Cardiac fibroblast (primary cell): ENCODE measurements at regions not wholly inside any gene's neighbourhood (a gene's known extent, or its start where the extent isn't known, plus 50 kb on each side); places are given as distances from the start of the nearest gene placed in this dataset.
A peak's percentile ranks its signal among the peaks of the same experiment; 100 is the strongest.

Experiments used
- DNase-seq, 2 donors: peaks; one replicate each; pipeline versions ENCODE4 v3.0.0 to v3.0.0-alpha.2; 2010; ENCODE audit warnings: low read depth in 2 of 2
- H3K4me3 ChIP-seq, 2 donors: replicated peaks in 1 of 2; 1 replicate in 1 of 2; 2 replicates in 1 of 2; pipeline ENCODE4 v1.5.1; 2011; ENCODE audit warnings: low read depth in 2 of 2, low read length in 2 of 2, mild to moderate bottlenecking in 2 of 2, moderate library complexity in 1 of 2
- CTCF ChIP-seq: IDR thresholded peaks from one replicate; pipeline ENCODE4 v1.5.1; 2011; ENCODE audit warnings: low read depth, mild to moderate bottlenecking, low read length, inconsistent platforms

GRCh38 chr10:21021231-21021630 lies 124.1 kb upstream of the NEBL start:
- no peak for TF ChIP-seq CTCF
- DNase-seq, result no peak
- no peak overlapping the region for H3K4me3 ChIP-seq

- peak; percentile 47 for TF ChIP-seq CTCF
- peak in 1 of 2 donors; percentile 38 for DNase-seq
These were observed 123.4 kb upstream of the NEBL start for GRCh38 chr10:21020545-21020944.

GRCh38 chr10:21019436-21019835 lies 122.3 kb upstream of the NEBL start:
- no peak for DNase-seq
- H3K4me3 ChIP-seq, result no peak overlapping the region
- TF ChIP-seq CTCF, result no peak

More at GRCh38 chr10:21020545-21020944, 123.4 kb upstream of the NEBL start:
- no peak overlapping the region for H3K4me3 ChIP-seq

GRCh38 chr10:21015851-21016250 lies 118.7 kb upstream of the NEBL start:
- TF ChIP-seq CTCF, result no peak
- DNase-seq, result no peak
- H3K4me3 ChIP-seq, result no peak overlapping the region

GRCh38 chr10:21014141-21014540 lies 117.0 kb upstream of the NEBL start:
- peak in 1 of 2 donors; percentile 35 for DNase-seq
- H3K4me3 ChIP-seq, result no peak overlapping the region
- TF ChIP-seq CTCF, result no peak

- no peak for TF ChIP-seq CTCF
- no peak for DNase-seq
- H3K4me3 ChIP-seq, result no peak overlapping the region
These were observed 114.4 kb upstream of the NEBL start for GRCh38 chr10:21011433-21012018.

- DNase-seq, result no peak
- no peak for TF ChIP-seq CTCF
- no peak overlapping the region for H3K4me3 ChIP-seq
These were observed 113.5 kb upstream of the NEBL start for GRCh38 chr10:21010615-21011014.
